ENCODE measurements at regions not wholly inside any gene's neighbourhood (a gene's known extent, or its start where the extent isn't known, plus 50 kb on each side); places are given as distances from the start of the nearest gene placed in this dataset.

GRCh38 chr2:181139831-181140230, 159.4 kb downstream of the UBE2E3 start:
- TF ChIP-seq CTCF (IDR thresholded peaks at IDR 0.05; ENCODE audit: poor library complexity) = no peak
- no peak for TF ChIP-seq EZH2 (IDR thresholded peaks at IDR 0.05; ENCODE audit: borderline replicate concordance)

All from hepatocyte (in vitro differentiated cells).